BLaER1 treated with 17β-estradiol and CSF1 and Interleukin-3, amounts not matched to agents 10 nM and 100 nM (cell line): ENCODE measurements at regions not wholly inside any gene's neighbourhood (a gene's known extent, or its start where the extent isn't known, plus 50 kb on each side); places are given as distances from the start of the nearest gene placed in this dataset.

ENCODE experiments used
- H3K27ac ChIP-seq, 11 experiments: shearing (Covaris generic); formaldehyde crosslinking; 2 replicates each; pipeline ENCODE4 v1.8.1; 2022
- H3K27me3 ChIP-seq, 11 experiments: shearing (Covaris generic); formaldehyde crosslinking; 2 replicates each; pipeline ENCODE4 v1.8.1; 2022
- H3K36me3 ChIP-seq, 11 experiments: shearing (Covaris generic); formaldehyde crosslinking; 2 replicates each; pipeline ENCODE4 v1.8.1; 2022
- H3K4me1 ChIP-seq, 10 experiments: shearing (Covaris generic); formaldehyde crosslinking; 2 replicates each; pipeline ENCODE4 v1.8.1; 2022
- H3K4me2 ChIP-seq, 11 experiments: shearing (Covaris generic); formaldehyde crosslinking; 2 replicates each; pipeline ENCODE4 v1.8.1; 2022
- H3K4me3 ChIP-seq, 10 experiments: shearing (Covaris generic); formaldehyde crosslinking; 2 replicates each; pipeline ENCODE4 v1.8.1; 2022
- H3K9ac ChIP-seq, 11 experiments: shearing (Covaris generic); formaldehyde crosslinking; 2 replicates each; pipeline ENCODE4 v1.8.1; 2022
- H3K9me3 ChIP-seq, 11 experiments: shearing (Covaris generic); formaldehyde crosslinking; replicated peaks in 1 of 11; 2 replicates each; pipeline ENCODE4 v1.8.1; 2022
- H4K20me1 ChIP-seq, 11 experiments: shearing (Covaris generic); formaldehyde crosslinking; 2 replicates each; pipeline ENCODE4 v1.8.1; 2022
- Cebpa-rat ChIP-seq, 11 experiments: shearing (Covaris generic); IDR thresholded peaks; 2 replicates each; pipeline ENCODE4 v1.8.1; 2022

DNA sequence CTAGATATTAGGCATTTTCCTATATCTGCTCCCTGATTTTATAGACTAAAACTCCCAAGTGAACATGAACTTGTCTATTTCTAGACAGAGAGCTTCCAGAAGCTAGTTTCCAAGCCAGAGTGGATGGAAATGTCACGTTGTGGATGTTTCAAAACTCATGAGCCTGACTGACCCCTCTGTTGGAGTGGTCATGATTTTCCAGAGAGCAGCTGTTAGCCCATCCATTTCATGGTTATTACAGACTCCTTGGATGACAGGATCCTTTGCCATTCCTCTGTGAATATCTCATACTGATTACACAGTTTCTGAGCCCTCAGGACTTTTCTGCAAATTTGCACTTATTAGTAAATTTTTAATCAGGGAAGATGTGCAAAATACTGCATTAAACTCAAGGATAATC is 76.8 kb upstream of the ATF3 start:
- Histone ChIP-seq H3K9ac (peak overlapping the region in 1 of 11 experiments; percentile 18; a peak in 1 of 22 replicates), H3K4me2 (peak overlapping the region in 10 of 11 experiments; percentile 23 to 80 (median 60); a peak in 17 of 22 replicates), H3K4me3 (no peak overlapping the region), H3K4me1 (peaks cover 9 to 38% (median 15%) of the 10 kb centered on the region in 10 experiments), H4K20me1 (no peaks in the 10 kb centered on the region), H3K9me3 (peaks cover 3 to 13% (median 7%) of the 10 kb centered on the region in 11 experiments; a peak in 21 of 22 replicates), H3K27me3 (no peaks in the 10 kb centered on the region), H3K27ac (peak overlapping the region in 2 of 11 experiments; percentile 56 to 70; a peak in 5 of 22 replicates), H3K36me3 (no peaks in the 10 kb centered on the region)
- TF ChIP-seq Cebpa-rat (IDR thresholded peaks at IDR 0.05): no peak

GRCh38 chr1:212532469-212533147 is 76.0 kb upstream of the ATF3 start:
- peak overlapping the region; percentile 23 to 80 (median 57); a peak in 21 of 22 replicates for H3K4me2 ChIP-seq
- no peaks in the 10 kb centered on the region for H4K20me1 ChIP-seq
- H3K4me1 ChIP-seq: peaks cover 9 to 38% (median 15%) of the 10 kb centered on the region in 10 experiments
- H3K36me3 ChIP-seq: no peaks in the 10 kb centered on the region
- H3K27ac ChIP-seq: peak overlapping the region in 6 of 11 experiments; percentile 36 to 70 (median 52); a peak in 9 of 22 replicates
- no peak for TF ChIP-seq Cebpa-rat (IDR thresholded peaks at IDR 0.05)
- no peaks in the 10 kb centered on the region for H3K27me3 ChIP-seq
- peak overlapping the region in 1 of 11 experiments; percentile 49; a peak in 3 of 22 replicates for H3K9ac ChIP-seq
- H3K9me3 ChIP-seq: peaks cover 11 to 21% (median 15%) of the 10 kb centered on the region in 11 experiments
- no peak overlapping the region for H3K4me3 ChIP-seq

DNA sequence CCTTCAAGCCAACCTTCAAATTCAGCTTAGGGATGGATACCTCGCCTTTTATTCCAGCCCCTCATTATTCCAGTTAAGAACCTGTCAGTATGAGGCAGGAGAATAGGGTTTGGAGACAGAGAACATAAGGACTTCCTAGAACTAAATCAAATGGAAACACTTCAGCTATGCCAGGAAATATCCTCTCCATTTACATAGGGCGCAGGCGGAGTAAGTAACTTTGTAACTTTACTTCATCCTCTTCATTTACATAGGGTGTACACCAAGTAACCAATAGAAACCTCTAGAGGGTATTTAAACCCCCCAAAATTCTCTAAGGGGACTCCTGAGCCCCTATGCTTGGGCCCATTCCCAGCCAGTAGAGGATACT is 75.4 kb upstream of the ATF3 start:
- no peak overlapping the region for H3K4me3 ChIP-seq
- H3K4me1 ChIP-seq: peaks cover 9 to 38% (median 15%) of the 10 kb centered on the region in 10 experiments
- TF ChIP-seq Cebpa-rat (IDR thresholded peaks at IDR 0.05): no peak
- no peaks in the 10 kb centered on the region for H3K36me3 ChIP-seq
- H3K9me3 ChIP-seq: peaks cover 15 to 26% (median 20%) of the 10 kb centered on the region in 11 experiments
- H3K27me3 ChIP-seq: no peaks in the 10 kb centered on the region
- peak overlapping the region in 1 of 11 experiments; percentile 49; a peak in 3 of 22 replicates for H3K9ac ChIP-seq
- H3K27ac ChIP-seq: peak overlapping the region in 6 of 11 experiments; percentile 36 to 70 (median 52); a peak in 8 of 22 replicates
- no peaks in the 10 kb centered on the region for H4K20me1 ChIP-seq
- peak overlapping the region; percentile 23 to 80 (median 57); a peak in 20 of 22 replicates for H3K4me2 ChIP-seq

GRCh38 chr1:212536586-212536985 is 72.0 kb upstream of the ATF3 start:
- Histone ChIP-seq H3K36me3 (no peaks in the 10 kb centered on the region), H3K27me3 (no peaks in the 10 kb centered on the region), H4K20me1 (no peaks in the 10 kb centered on the region), H3K4me2 (no peak overlapping the region), H3K4me3 (no peak overlapping the region), H3K4me1 (peaks cover 9 to 46% (median 16%) of the 10 kb centered on the region in 10 experiments), H3K27ac (no peak overlapping the region), H3K9me3 (peaks cover 17 to 29% (median 20%) of the 10 kb centered on the region in 11 experiments), H3K9ac (no peak overlapping the region)
- TF ChIP-seq Cebpa-rat (IDR thresholded peaks at IDR 0.05): no peak

- Histone ChIP-seq H3K27me3 (no peaks in the 10 kb centered on the region), H3K9me3 (peaks cover 17 to 29% (median 20%) of the 10 kb centered on the region in 11 experiments), H3K27ac (no peak overlapping the region), H4K20me1 (no peaks in the 10 kb centered on the region), H3K36me3 (no peaks in the 10 kb centered on the region), H3K4me2 (no peak overlapping the region), H3K4me3 (no peak overlapping the region), H3K9ac (no peak overlapping the region), H3K4me1 (peaks cover 12 to 46% (median 17%) of the 10 kb centered on the region in 10 experiments)
- no peak for TF ChIP-seq Cebpa-rat (IDR thresholded peaks at IDR 0.05)
Observed at GRCh38 chr1:212537610-212538009, 71.0 kb upstream of the ATF3 start.

DNA sequence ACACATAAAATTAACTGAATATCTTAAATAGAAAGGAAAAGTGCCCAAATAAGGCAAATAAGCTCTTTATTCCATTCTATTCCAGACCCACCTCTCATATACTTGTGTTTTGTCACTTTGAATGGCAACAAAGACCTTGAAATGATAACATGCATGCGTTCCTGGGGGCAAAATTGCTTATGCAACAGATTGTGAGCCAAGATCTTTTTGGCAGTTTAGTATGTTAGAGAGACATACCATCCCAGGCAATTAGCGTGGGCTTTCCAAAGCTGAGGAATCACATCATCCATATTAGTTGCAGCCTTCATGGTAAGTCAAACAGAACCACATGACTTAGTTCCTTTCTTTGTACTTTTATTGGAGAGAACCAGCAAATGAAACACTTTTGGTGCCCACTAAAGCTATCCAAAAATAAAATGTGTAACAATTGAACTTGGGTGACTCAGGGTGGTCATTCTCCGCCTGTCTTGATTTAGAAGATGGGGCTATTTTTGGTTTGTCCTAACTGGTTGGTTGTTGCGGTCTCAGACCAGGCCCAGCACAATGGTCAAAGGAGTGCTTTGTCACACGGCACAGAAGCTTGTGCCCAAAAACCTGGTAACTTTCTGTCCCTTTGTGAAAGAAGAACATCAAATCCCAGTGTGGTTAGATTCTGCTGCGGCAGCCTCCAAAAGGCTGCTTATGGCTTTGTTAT is 68.7 kb upstream of the ATF3 start:
- H3K27ac ChIP-seq: no peak overlapping the region
- no peaks in the 10 kb centered on the region for H3K36me3 ChIP-seq
- no peak overlapping the region for H3K9ac ChIP-seq
- peaks cover 13 to 50% (median 21%) of the 10 kb centered on the region in 10 experiments for H3K4me1 ChIP-seq
- H3K9me3 ChIP-seq: peaks cover 17 to 29% (median 20%) of the 10 kb centered on the region in 11 experiments
- TF ChIP-seq Cebpa-rat (IDR thresholded peaks at IDR 0.05): no peak
- no peaks in the 10 kb centered on the region for H4K20me1 ChIP-seq
- peak overlapping the region in 2 of 11 experiments; percentile 10 to 33; a peak in 1 of 22 replicates for H3K4me2 ChIP-seq
- H3K4me3 ChIP-seq: no peak overlapping the region
- no peaks in the 10 kb centered on the region for H3K27me3 ChIP-seq

- no peak for TF ChIP-seq Cebpa-rat (IDR thresholded peaks at IDR 0.05)
- Histone ChIP-seq H3K27me3 (no peaks in the 10 kb centered on the region), H3K4me3 (peak overlapping the region in 2 of 10 experiments; percentile 16 to 19; a peak in 2 of 20 replicates), H3K9ac (peak overlapping the region in 8 of 11 experiments; percentile 17 to 70 (median 59); a peak in 12 of 22 replicates), H3K36me3 (no peaks in the 10 kb centered on the region), H3K4me1 (peaks cover 13 to 72% (median 21%) of the 10 kb centered on the region in 10 experiments), H3K27ac (peak overlapping the region in 9 of 11 experiments; percentile 23 to 87 (median 79); a peak in 18 of 22 replicates), H3K4me2 (peak overlapping the region; percentile 57 to 92 (median 71)), H4K20me1 (no peaks in the 10 kb centered on the region), H3K9me3 (peaks cover 4 to 8% (median 5%) of the 10 kb centered on the region in 11 experiments; a peak in 20 of 22 replicates)
Observed at GRCh38 chr1:212542761-212543187, 65.8 kb upstream of the ATF3 start.

DNA sequence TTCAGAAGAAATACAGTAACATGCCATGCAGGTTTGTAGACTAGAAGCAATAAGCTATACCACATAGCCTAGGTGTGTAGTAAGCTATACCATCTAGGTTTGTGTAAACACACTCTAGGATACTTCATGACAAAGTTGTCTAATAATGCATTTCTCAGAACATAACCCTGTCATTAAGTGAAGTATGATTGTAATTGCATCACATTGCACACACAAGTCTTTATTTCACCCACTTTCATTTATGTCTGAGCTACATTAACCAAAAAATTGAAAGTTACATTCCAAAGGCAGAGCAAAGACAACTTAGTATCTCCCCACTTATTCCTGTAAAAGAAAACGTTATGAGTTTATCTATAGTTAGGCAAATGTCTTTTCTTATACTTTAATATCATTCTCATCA is 64.5 kb upstream of the ATF3 start:
- Histone ChIP-seq H3K9ac (no peak overlapping the region), H3K27me3 (no peaks in the 10 kb centered on the region), H3K4me1 (peaks cover 13 to 72% (median 21%) of the 10 kb centered on the region in 10 experiments), H3K4me2 (peak overlapping the region in 4 of 11 experiments; percentile 65 to 91 (median 76); a peak in 6 of 22 replicates), H3K36me3 (no peaks in the 10 kb centered on the region), H3K27ac (peak overlapping the region in 3 of 11 experiments; percentile 67 to 87 (median 79); a peak in 4 of 22 replicates), H3K4me3 (no peak overlapping the region), H3K9me3 (no peaks in the 10 kb centered on the region), H4K20me1 (no peaks in the 10 kb centered on the region)
- no peak for TF ChIP-seq Cebpa-rat (IDR thresholded peaks at IDR 0.05)
